NB4 (cell line): ENCODE measurements at regions not wholly inside any gene's neighbourhood (a gene's known extent, or its start where the extent isn't known, plus 50 kb on each side); places are given as distances from the start of the nearest gene placed in this dataset.

Source experiments
- CTCF ChIP-seq: IDR thresholded peaks from one replicate; pipeline ENCODE4 v1.5.1; 2012; ENCODE audit warnings: low read depth, low read length
- MAX ChIP-seq: IDR thresholded peaks from 2 replicates; pipeline ENCODE4 v1.6.1; 2011; ENCODE audit warnings: low read depth, low read length
- MYC ChIP-seq: IDR thresholded peaks from 2 replicates; pipeline ENCODE4 v1.6.1; 2011; ENCODE audit warnings: low read depth, low read length
- POLR2A ChIP-seq: IDR thresholded peaks from 2 replicates; pipeline ENCODE4 v1.6.1; 2011; ENCODE audit warnings: mild to moderate bottlenecking; ENCODE audit not compliant: insufficient read length; ENCODE audit errors: extremely low read depth

- TF ChIP-seq CTCF (no peak), POLR2A (no peak), MYC (no peak), MAX (no peak)
These were observed 115.5 kb upstream of the SMURF2 start for GRCh38 chr17:64777415-64778239.
